ENCODE measurements at regions not wholly inside any gene's neighbourhood (a gene's known extent, or its start where the extent isn't known, plus 50 kb on each side); places are given as distances from the start of the nearest gene placed in this dataset.

DNA sequence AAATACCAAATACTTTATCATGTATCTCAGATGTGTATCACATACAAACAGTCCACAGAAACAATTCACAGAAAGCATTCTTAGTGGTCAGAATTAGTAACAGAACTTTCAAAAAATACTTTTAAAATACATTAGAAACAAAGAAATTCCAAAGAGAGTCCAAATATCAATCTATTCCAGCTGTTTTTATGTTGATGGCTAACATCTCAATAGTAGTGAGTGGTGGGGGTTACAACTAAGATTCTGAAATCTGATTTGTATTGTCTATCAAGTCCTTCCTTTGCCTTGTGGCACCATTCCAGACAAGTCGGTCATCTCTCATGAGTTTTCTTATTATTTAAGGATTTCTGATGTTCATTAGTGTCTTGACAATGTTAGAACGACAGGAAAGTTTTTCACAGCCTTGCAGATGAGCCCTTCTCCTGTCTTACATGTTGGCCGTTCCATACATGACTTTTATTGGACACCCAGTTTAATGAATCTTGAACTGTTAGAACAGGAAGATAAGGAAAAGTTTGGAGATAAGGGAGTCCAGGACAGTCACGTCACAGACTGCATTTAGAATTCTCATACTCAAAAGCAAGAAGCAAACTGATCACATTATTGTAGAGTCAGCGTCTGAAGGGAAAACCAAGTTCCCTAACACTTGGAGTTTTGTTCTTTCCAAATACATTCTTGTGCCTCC is 410.3 kb downstream of the PID1 start:
- no peak for DNase-seq

DNA sequence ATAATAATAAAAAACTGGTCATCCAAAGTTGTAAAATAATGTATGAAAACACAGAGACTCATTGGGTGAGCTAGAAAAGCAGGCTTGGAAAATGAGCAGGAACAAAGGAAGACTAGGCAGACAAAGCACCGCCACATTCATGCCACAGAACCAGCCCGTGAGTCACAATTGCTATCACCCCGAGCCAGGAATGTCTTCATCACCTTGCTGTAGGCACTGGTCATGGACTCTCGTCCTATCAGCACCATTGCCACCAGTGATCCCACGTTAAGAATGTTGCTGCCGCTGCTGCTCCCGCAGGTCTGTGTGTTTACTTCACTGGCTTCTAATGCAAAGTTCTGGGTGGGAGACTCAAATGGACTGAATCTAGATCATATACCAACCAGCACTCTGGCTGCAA is 417.9 kb downstream of the PID1 start:
- no peak for DNase-seq

DNA sequence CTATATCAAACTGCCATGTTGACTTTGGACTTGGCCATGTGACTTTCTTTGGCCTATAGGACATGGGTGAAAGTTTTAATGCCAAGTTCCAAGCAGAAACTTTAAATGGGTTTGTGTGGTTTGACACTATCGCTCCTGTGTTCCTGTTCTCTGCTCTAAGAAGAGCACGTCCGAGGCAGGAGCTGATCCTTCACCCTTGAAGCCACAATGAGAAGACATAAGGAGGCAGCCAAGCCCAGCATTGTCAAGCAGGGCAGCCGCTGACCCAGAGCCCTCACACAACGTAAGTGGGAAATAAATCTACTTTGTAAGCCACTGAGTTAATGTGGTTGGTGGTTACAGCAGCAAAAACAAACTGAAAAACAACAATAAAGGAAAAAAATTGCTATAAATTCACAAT is 422.4 kb downstream of the PID1 start:
- DNase-seq = no peak

DNA sequence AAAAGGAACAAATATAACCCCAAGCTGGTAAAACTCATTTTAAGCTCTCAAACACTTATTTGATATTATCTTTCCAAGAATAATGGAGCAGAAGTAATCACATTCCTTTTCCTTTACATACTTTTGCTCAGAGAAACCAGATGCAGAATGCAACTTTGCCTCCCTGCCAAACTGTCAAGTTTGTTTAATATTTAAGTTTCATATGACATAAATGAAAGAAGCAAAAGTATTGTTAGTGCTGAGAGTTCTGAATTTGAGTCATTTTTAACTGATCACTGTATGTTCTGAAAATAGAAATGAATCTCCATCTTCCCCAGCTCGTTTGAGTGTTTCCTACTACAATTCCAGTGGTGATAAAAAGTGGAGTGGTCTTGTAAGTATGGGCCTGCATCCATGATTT is 423.4 kb downstream of the PID1 start:
- peak; percentile 40 for DNase-seq

DNA sequence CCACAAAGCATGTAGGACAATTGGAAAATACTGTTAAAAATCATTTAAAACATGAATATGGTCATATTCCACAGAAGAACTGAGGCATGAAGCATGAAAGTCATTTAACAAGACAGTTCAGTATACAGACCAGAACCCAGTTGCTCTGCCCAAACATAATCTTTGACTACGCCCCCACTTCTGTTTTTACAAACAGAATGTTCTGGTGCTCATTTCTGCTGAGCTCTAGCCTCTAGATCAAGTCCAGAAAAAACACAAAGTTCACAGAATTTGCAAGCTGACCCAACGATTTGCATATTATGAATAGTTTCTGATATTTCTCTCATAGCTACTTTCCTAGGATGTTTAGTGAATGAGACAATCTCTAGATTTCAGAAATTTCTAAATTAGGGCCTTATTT is 424.9 kb downstream of the PID1 start:
- no peak for DNase-seq

DNA sequence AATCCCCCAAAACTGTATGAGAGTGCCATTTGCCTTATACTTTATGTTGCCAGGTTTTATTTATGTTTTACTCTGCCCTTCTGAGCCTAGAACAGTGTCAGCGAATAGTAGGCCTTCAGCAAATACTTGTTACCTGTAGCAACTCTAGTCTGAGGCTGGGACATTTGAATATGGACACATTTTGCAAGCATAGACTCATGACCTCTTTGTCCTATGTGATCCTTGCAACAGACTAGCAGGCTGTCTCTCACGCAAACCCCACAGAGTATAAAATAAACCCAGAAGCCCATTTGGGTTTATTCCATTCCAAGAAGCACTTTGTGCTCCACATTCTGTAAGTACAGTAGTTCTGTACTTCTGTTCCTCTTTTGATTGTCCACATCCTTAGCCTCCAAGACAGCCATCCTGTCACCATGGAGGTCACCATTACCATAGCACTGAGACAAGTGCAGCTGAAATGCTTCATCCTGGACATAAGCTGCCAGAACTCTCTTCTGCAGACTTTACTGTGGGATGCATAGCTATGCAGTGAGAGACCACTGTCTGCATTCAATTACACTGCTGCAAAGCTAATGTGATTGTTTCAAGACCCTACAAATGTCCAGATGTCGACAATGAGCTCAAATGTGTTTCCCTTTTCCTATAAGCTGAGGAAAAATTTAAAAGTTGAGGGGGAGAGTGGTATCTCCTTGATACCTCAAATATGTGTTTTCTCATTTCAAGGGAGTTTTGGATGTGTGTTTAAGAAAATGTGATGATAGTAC is 425.7 kb downstream of the PID1 start:
- DNase-seq = no peak

DNA sequence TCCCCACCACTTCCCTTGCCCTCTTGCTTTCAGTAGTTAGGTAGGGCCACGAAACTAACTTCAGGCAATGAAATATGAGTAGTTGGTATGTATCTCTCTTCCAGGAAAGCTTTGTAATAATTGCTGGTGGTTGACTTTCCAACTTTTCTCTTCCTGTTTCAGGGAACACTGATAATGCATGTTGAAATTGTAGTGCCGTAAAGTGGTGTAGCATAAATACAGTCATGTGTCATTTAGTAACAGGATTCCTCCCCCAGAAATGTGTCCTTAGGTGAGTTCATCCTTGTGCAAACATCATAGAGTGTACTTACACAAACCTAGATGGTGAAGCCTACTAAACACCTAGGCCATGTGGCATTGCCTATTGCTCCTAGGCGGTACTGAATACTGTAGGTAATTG is 429.2 kb downstream of the PID1 start:
- peak; percentile 79 for DNase-seq

DNA sequence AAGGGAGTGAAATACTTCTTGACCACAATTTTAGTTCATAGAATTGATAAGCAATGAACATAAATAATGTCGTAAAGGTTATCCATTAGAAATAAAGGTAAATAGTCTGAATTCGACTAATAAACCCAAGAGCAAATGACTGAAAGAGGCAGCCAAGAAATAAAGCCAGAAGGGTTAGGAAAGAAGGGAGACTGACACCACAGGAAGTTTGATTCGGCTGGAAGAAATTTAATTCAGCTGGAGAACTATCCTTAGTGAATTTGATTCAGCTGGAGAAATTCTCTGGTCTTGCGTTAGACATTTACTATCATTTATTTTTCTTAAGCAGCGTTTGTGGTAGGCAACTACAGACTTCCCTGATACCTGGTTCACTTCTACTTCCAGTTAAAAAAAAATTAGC is 429.6 kb downstream of the PID1 start:
- no peak for DNase-seq

DNA sequence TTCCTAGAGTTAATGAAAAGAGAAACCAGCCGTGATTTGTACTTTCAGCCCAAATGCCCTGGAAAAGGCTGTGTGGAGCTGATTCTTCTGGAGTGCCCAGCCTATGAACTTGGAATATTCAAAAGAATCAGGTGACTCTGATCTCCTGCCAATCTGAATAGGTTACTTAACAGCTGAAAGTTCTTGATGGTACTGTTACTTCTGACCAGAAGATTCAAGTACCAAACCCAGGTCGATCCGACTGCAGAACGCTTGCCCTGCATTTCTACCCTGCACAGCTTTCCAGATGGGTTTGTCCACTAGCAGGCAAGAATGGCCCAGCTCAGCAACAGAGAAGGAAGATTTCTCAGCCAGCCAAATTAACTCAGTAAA is 430.4 kb downstream of the PID1 start:
- no peak for DNase-seq

DNA sequence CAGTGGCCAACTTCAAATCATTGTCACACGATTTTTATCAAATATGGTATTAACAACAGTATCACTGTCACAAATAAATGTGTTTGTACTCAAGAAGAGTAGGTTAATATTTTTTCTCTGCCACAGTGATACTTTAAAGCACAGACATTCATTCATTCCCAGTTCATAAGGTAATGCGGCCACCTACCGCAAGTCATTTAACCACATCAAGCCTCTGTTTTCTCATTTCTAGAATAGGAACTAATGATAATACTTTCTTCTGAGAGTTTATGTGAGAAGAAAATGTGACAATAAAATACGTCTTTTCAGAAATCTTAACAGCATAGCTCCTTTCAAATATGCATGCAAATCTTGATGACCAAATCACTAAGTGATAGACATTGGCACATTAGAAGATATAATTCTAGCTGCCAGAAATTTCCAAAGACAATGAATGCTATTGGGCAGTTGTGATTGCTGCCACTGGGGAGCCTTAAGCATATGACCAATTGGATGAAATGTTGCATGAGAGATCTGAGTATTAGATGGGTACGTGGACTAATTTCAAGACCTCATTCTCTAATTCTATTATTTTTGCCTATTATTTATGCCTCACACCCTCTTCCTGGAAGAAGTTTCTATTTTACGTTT is 430.9 kb downstream of the PID1 start:
- DNase-seq = no peak

DNA sequence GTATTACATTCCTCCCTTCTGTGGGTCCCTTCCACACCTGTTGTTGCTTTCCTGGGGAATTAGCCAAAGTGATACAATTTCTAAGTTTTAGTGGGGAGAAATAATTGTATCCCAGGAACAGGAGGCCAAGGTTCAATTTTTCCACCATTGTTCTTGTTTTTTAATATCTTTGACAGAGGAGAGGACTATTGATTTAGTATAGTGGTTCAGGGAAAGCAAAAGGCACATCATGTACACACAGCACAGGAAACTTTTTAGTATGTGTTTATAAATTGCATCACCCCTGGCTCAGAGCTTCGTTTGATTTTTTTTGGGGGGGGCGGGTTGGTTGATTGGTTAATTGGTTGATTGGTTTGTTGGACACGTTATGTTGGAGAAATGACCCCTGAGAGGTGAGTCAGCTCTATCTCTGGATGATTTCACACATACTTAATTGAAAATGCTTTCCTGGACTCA is 431.6 kb downstream of the PID1 start:
- DNase-seq = no peak

DNA sequence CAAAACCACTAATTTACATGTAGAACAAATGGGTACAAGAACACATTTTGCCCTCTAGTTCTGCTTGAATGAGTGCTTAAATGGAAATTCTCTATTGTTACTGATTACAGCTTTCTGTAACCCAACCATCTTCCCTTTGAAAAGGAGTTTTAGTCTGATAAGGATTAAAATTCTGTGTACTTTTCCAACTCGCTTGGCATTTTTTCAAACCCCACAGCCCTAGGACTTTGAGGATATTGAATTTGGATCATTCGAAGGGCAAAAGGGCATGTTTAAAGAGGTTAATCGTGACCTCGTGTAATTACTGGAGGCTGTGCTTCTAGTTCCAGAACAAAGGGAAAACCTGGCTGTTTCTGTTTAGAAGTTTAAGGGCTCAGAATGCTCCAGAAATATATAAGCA is 432.3 kb downstream of the PID1 start:
- no peak for DNase-seq

DNA sequence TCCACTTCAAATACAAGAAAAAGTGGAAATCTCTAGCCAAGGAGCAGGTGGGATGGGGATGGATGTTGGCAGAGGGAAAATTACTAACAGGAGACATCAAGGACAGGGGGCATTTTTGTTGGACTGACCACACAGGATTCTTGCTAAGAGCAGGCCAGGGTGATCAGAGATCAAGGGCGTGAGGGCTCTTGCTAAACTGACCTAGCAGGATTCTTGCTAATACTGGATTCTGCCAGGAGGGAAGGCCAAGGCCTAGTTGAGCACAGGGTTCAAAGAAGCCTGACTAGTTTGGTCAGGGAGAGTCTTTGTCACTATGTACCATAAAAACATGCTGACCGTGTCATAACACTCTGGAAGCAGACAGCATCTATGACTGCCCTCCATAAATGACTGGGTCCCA is 442.7 kb downstream of the PID1 start:
- DNase-seq = no peak

DNA sequence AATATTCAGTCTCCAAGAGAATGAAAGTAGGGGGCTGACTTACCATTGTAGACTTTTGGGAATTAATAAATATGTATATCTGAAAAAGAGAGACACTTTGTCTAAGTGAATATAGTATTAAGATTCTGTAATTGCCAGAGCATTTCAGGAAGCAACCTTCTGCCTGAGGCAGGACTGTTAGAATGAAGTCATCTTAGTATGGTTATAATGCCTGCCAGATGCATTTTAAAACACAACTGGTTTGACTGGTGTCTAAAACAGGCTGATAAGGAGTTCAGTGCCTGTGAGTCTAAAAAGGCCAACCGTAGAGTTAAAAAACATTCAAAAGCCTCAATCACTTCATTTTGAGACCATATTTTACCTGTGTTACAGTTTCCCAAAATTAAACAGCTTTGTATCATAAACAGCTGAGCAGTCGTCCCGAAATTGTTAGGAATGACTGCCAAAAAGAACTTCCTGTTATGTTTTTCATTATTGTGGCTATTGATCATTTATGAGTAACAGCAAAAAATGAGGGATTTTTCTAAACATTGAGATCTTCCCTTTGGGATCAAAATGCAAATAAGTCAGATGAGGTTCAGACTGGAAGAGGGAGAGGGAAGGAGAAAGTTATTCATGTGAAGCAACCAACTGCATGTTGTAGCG is 443.9 kb downstream of the PID1 start:
- DNase-seq = peak; percentile 65

DNA sequence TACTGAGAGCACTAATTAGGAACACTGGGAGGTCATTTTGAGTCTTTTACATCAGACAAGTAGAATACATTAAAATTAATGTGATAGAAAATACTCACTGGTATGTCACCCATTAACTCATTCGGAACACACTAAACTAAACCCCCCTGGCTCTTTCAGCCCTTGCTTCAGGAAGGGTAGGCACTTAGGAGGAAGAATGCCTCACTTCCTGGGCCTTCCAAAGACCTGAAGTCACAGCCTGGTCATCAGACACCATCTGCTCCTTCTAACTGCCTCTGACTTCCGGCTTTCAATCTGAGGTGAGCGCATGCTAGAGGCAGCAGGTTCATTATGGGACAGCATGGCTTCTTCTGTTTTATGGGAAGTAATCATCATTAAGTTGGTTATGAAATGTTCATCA is 451.4 kb downstream of the PID1 start:
- no peak for DNase-seq

DNA sequence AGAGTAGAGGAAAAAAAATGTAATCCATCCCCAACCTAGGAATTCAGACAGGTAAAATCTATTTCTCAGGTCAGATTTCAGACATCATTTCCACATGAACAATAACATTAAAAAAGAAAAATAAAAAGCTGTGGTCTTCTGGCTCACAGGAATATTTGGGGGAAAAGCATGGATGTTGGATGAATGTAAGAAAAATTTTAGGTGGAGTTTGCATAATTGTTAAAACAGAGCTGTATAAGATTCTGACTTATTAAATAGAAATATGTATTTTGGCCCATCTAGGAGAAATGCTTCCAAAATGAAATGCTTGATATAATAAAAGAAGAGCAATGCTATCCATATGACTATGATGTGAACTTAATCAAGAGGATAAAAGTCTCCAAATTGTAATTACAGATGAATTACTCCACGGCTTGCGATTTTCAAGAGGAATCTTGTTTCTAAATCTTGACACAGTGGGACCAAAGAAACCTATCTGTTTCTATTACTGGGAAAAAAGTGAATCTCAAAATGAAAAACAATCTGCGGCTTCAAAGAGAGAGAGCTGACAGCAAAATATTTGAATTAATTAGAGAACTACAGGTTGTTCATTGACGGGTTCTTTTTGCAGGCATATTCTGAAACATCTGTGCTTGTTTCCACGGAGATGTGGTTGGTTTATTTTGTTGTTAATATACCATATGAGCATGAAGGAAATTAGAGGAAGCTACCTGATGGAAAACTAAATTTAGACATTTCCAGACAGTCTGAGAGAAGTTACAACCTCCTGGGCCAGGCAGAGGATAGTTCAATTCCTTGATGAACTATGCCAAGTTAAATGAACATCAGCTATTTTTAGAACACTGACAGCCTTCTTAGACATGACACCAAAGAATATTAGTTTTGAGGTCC is 468.7 kb downstream of the PID1 start:
- no peak for DNase-seq

DNA sequence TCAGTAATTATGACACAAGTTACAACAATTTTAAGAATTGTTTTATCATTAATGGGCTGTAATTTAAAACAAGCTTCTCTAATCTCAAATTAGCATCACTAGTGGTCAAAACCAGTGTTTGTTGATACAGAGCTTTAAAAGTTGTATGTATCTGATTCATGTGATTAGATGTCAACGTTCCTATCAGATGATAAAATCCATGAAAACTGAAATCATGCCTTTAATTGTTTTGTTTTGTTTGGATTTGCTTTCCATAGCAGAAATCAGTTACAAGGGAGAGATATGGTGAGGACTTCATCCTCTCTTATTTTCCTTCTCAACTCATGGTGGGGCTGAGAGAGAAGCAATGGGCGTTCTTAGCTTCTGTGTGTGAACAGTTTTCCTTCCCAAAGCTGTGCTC is 469.6 kb downstream of the PID1 start:
- DNase-seq = no peak

DNA sequence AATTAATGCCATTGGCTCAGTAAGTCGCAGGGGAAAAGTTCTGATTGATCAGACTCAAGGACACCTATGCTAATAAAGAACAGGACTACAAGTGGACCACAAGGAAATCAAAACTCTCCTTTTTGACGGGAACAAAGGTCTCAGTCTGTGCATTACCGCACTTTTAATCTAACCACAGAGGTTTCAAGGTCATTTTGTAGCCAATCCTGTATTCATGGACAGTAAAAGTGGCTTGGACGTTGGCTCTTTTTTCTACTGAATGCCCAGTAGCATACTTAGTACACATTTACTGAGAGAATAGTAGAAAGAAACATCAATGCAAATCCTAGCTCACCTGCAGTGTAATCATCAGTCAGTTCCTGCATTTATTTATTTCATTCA is 471.9 kb downstream of the PID1 start:
- DNase-seq = no peak

DNA sequence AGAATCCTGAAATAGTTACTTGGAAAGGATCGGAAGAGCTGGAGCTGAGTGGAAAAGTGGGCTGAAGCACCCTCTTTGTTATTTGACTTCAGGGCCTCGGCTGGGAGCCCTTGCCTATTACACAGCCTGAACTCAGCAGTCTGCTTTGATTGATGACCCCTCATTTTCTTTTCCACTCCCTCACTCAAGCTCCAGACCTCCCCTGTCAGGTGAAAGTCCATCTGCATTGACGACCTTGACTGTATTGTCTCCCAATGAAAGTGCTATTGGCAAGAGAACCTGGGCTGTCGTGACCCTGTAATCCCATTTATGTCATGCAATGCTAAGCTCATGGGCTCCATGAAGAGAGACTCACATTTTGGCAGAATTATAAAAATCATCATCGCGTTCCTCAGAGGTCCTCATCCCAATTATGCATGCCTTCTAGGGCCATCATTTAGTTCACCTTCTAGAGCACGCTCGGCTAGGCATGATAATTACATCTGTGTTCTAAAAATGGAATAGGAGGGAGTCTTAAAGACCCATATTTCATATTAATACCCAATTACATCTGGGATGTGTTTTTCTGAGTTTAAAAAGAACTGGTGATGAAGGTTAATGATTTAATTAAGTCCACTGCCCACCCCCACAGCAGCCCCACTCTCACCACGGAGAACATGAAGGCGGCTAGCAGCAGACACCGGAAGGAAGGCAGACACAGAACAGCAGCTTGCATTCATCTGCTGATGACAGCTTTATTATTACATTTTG is 472.5 kb downstream of the PID1 start:
- DNase-seq = no peak

DNA sequence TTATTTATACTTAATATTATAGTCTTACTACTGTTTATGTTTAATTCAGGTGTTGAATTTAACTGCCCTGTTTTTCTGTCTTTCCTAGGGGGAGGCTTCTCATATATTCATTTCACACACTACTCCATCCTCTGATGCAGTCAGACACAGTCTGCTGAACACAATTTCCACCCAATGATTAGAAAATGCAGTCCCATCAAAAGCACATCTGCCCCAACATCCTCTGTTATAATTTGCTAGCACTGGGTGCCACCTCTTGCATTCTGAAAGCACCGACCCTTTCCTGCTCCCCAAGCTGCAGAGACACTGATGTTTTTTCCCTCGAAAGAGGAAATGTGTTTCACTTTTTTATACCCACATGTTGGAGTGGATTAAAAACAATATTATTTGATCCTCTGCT is 474.7 kb downstream of the PID1 start:
- no peak for DNase-seq

DNA sequence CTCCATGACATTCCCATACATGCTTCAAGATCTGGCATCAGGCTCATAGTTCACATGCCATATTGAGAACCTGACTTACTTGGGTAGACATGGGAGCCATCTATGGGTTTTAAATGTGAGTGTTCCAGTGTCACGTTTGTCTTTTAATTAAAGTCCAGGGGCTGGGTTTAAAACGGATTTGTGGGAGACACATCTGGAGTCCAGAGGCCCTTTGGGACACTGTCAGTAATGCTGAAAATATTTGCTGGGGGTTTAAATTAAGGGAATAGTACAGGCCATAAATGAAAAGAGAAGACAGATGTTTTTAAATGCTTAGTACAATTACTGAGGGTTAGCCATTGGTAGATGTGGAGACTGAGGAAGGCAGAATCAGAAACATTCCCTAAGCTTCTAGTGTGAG is 478.0 kb downstream of the PID1 start:
- DNase-seq = no peak

DNA sequence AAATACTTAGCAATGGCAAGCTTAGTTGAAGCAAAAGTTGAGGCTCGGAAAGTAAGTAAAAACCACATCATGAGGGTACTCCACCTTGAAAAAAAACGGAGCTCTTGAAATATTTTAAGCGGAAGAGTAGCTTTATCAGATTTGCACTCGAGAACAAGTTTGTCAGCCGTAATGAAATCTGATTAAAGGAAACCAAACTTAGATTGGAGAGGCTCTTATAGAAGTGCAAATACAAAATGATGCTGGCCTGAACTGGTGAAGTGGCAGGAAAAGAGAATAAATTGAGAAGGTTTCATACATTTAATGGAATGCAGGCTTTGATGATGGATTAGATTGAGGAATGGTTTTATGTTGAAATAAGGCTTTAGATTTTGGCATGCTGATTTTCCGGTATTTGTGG is 484.2 kb downstream of the PID1 start:
- DNase-seq = no peak
